ENCODE measurements at regions not wholly inside any gene's neighbourhood (a gene's known extent, or its start where the extent isn't known, plus 50 kb on each side); places are given as distances from the start of the nearest gene placed in this dataset.
A peak's percentile ranks its signal among the peaks of the same experiment; 100 is the strongest.
"Not testable (repeated sequence)": the region's sequence is repeated elsewhere in the genome, so short reads cannot be mapped to it uniquely, and the experiment has no call there.

DNA sequence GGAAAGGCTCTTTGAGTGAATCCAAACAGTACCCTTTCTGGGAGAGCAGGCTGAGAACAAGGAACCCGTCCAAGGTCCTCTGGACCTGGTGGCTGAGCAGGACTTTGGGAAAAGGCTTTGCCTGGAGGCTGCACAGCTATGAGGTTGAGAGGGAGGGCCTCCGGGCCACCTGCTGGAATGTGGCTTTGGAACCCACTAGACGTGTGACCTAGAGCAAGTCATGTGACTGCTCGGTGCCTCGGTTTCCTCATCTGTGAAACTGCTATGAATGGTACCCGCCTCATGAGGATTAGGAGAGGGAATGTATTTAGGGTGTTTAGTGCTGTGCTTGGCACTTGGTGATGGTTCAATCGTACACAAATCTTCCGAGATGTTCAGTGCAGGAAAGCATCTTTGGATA is 50.4 kb downstream of the HAPSTR1 start:
- no peak for DNase-seq (ENCODE audit: low read depth)

DNA sequence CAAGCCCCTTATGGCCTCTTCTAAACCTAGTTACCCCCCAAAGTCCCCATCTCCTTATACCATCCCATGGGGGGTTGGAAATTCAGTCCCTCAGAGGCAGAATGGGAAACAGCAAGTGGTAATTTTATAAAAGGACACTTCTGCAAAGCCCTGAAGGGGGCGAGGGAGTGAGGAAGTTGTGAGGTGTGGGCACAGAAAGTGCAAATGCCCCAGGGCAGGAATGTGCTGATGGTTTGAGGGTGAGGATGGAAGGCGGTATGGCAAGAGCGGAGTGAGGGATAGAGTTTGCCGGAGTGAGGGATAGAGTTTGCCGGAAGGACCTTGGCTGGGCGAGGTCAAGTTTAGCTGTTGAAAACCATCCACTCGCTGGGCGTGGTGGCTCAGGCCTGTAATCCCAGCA is 52.7 kb downstream of the HAPSTR1 start:
- no peak for DNase-seq (ENCODE audit: low read depth)

DNA sequence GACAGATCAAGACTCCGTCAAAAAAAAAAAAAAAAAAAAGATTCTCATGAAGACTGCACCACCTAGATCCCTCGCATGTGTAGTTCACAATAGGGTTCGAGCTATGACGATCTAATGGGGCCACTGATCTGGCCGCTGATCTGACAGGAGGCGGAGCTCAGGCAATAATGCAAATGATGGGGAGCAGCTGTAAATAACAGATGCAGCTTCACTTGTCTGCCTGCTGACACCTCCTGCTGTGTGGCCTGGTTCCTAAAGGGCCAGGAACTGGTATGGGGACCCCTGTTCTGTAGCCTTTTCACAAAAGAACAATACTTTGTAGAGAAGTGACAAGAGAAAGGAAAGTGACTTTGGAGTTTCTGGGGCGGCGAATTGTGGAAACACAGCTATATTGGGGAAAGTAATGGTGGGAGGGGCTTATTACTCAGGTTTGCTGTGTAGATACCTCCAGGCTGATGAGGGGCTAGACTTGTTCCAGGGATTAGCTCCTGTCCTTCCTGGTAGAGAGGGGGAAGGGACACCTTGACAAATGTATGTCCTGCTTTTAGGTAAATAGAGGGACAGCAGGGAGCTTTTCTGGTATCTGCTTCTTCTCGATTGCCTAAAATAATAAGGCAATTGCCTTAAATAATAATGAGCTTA is 57.1 kb downstream of the HAPSTR1 start:
- DNase-seq (ENCODE audit: low read depth), result no peak

DNA sequence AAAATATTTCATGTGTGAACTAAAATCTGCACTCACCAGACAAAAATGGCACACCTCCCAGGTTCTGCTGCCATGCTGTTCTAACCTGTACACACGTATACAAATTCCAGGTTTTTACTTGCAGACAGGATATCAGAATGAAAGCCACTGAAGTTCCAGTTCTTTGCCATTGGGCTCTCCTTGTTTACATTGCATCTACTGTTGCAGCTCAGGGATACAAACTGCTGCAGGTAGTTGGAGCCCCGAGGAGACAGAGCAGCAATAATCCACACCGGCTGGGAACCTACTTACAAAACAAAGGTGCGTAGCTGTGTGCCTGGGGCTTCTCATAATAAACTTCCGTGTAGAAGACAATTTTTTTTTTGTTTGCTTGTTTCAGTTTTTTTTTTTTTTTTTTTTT is 59.6 kb downstream of the HAPSTR1 start:
- no peak for DNase-seq (ENCODE audit: low read depth)

DNA sequence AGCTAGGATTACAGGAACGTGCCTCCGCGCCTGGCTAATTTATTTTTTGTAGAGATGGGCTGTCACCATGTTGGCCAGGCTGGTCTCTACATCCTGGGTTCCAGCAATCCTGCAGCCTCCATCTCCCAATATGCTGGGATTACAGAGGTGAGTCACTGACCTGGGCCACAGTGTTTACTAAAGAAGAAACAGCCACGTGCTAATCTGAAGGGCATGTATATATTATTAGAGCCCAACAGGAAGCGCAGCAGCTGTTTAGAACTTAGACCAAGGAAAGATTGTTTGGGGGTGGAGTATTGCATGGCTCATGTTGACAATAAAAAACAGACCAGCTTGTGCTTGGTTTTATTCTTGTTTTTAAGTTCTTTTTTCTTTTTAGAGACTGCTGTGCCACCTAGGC is 60.2 kb downstream of the HAPSTR1 start:
- DNase-seq (ENCODE audit: low read depth), result peak; percentile 67

DNA sequence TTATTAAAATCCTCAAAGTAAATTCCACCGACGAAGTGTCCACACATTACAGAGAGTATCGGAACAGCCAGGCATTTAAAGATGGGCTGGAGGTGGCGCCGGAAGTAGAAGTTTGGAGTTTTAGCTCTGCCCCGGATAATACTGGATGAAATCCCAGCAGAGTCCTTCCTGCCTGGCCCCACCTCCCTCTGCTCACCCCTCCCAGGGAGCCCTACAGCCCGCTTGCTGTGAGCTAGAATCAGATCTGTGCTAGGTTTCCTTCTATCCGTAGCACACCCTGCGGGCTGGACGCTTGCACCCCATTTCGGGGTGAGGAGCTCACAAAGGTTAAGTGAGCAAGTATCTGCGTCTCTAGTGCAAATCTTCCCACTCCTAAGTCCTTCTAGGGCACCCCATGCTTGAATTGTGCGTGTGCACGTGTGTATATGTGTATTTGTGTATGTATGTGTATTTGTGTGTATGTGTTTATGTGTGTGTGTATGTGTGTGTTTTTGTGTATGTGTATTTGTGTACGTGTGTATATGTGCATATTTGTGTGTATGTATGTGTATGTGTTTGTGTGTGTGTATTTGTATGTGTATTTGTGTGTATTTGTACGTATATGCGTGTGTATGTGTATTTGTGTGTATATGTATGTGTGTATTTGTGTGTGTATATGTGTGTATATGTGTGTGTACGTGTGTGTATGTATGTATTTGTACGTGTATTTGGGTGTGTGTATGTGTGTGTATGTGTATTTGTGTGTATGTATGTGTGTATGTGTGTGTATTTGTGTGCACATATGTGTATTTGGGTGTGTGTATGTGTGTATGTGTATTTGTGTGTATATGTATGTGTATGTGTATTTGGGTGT is 61.4 kb downstream of the HAPSTR1 start:
- no peak for DNase-seq (ENCODE audit: low read depth)

DNA sequence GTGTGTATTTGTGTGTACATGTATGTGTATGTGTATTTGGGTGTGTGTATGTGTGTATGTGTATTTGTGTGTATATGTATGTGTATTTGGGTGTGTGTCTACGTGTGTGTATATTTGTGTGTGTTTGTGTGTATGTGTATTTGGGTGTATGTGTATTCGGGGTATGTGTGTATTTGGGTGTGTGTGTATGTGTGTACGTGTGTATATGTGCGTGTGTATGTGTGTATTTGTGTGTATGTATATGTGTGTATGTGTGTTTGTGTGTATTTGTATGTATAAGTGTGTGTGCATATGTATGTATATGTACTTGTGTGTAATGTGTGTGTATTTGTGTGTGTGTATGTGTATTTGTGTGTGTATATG is 62.0 kb downstream of the HAPSTR1 start:
- no peak for DNase-seq (ENCODE audit: low read depth)

DNA sequence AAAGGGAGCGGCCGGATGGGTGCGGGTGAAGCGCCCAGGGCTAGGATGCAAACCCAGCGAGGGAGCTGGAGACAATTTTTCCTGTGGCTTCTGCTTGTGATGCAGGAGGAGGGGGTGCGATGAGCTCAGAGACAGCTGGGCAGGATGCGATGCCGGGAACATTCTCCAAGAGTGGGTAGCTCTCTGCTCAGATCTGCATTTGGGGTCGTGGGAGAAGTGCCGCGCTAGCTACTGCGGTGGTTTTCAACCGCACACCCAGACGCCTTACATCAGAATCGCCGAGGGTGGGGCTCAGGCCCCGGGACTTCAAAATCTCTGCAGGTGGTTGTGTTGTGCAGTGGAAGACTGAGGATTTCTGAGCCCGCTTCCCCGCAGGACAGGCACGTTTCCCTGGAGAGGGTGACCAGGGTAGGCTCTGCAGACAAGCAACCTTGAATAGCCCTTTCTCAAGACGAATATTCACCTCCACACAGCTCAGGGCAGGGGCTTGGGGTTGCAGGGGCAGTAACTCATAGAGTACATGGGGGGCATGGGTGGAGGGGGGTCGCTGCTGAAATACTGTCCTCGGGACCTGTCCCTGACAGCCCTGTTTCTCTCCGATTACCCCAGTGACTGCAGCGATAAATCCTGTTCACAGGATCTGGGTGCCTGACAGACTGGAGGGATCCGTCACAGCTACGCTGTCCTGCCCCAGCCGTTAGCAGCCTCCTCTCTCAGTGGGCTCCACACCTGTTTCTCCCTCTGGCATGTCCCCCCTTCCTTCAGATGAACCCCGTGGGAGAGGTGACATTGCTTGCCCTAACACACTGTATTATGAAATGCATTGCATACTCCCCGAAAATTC is 63.3 kb downstream of the HAPSTR1 start:
- no peak for DNase-seq (ENCODE audit: low read depth)

DNA sequence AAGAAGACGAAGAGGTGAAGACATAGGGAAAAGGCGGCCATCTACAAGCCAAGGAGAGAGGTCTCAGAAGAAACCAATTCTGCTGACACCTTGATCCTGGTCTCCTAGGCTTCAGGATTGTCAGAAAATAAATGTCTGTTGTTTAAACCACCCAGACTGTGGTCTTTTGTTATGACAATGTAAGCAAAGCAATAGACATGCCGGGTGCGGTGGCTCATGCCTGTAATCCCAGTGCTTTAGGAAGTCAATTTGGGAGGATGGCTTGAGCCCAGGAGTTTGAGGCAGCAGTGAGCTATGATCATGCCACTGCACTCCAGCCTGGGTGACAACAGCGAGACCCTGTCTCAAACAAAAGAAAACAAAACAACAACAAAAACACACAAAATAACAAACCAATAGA is 64.4 kb downstream of the HAPSTR1 start:
- DNase-seq (ENCODE audit: low read depth), result no peak

DNA sequence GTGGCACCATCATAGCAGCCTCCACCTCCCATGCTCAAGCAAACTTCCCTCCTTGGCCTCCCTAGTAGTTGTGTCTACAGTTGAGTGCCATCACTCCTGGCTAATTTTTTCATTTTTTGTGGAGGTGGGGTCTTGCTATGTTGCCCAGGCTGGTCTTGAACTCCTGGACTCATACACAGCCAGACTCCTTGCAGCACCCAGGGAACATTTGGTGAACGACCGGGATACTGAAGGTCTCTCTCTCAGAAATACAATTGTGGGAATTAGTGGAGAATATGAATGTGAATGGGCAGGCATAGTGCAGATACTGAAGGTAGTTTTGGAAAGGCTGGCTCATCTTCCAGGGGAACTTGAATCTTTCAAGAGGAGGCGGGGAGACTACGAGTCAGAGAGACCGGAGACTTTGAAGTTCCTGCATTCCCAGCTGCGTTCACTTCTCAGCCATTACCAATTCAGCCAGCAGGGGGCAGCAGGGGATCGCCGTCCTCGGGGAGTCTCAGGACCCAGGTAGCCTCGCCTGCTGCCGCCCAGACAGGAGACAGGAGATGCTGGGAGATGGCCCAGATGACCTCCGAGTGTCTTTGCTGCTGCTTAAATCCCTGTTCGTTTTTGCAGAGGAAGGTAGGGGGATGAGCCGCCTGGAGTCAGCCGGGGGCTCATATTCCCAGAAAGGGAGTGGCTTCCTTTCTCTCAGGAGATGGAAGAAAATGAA is 68.6 kb downstream of the HAPSTR1 start:
- peak; percentile 62 for DNase-seq (ENCODE audit: low read depth)

DNA sequence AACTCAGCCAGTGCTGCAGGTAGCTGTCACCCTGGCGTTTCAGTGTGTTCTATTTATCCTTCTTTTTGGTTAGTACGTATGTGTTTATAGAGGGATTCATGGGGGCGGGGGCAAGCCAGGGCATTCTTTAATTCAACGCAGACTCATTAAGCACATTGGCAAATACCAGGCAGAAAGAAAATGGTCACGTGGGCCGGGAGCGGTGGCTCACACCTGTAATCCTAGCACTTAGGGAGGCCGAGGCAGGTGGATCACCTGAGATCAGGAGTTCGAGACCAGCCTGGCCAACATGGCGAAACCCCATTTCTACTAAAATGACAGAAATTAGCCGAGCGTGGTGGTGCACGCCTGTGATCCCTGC is 69.1 kb downstream of the HAPSTR1 start:
- DNase-seq (ENCODE audit: low read depth), result no peak

DNA sequence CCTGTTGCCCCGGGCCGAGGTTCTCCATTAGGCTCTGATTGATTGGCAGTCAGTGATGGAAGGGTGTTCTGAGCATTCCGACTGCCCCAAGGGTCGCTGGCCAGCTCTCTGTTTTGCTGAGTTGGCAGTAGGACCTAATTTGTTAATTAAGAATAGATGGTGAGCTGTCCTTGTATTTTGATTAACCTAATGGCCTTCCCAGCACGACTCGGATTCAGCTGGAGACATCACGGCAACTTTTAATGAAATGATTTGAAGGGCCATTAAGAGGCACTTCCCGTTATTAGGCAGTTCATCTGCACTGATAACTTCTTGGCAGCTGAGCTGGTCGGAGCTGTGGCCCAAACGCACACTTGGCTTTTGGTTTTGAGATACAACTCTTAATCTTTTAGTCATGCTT is 74.2 kb downstream of the HAPSTR1 start:
- no peak for DNase-seq (ENCODE audit: low read depth)

DNA sequence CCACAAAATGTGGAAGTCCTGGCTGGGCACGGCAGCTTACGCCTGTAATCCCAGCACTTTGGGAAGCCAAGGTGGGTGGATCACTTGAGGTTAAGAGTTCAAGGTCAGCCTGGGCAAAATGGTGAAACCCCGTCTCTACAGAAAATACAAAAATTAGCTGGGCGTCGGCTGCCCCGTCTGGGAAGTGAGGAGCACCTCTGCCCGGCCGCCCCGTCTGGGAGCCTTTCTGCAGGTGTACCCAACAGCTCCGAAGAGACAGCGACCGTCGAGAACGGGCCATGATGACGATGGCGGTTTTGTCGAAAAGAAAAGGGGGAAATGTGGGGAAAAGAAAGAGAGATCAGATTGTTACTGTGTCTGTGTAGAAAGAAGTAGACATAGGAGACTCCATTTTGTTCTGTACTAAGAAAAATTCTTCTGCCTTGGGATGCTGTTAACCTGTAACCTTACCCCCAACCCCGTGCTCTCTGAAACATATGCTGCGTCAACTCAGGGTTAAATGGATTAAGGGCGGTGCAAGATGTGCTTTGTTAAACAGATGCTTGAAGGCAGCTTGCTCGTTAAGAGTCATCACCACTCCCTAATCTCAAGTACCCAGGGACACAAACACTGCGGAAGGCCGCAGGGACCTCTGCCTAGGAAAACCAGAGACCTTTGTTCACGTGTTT is 75.0 kb downstream of the HAPSTR1 start:
- not testable (repeated sequence) for DNase-seq (ENCODE audit: low read depth)

DNA sequence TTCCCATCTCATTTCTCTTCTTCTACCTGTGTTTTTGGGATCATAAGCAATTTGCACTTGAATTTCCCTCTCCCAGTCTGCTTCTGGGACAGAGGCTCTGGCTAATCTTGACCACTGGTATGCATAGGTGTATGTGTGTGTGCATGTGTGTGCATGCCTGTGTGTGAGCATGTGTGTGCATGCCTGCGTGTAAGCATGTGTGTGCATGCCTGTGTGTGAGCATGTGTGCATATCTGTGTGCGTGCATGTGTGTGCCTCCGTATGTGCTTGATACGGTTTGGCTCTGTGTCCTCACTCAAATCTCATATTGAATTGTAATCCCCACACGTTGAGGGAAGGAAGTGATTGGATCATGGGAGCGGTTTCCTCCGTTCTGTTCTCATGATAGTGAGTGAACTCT is 77.7 kb downstream of the HAPSTR1 start:
- DNase-seq (ENCODE audit: low read depth), result no peak

DNA sequence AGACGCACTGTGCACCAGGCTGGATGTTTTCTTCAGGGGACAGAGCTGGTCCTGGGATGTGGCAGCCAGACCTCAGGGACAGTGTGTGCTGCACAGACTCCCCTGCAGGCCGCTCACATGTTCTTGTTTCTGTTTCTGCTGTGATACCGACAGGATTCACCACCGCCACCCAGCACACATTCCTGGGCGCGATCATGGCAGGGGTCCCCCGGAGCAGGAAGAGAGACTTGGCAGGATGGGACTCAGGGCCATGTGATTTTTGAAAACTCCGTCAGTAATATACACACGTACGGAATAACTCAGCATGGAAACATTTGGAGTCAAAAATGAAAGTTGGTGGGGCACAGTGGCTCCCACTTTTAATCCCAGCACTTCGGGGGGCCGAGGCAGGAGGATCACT is 79.0 kb downstream of the HAPSTR1 start:
- no peak for DNase-seq (ENCODE audit: low read depth)

DNA sequence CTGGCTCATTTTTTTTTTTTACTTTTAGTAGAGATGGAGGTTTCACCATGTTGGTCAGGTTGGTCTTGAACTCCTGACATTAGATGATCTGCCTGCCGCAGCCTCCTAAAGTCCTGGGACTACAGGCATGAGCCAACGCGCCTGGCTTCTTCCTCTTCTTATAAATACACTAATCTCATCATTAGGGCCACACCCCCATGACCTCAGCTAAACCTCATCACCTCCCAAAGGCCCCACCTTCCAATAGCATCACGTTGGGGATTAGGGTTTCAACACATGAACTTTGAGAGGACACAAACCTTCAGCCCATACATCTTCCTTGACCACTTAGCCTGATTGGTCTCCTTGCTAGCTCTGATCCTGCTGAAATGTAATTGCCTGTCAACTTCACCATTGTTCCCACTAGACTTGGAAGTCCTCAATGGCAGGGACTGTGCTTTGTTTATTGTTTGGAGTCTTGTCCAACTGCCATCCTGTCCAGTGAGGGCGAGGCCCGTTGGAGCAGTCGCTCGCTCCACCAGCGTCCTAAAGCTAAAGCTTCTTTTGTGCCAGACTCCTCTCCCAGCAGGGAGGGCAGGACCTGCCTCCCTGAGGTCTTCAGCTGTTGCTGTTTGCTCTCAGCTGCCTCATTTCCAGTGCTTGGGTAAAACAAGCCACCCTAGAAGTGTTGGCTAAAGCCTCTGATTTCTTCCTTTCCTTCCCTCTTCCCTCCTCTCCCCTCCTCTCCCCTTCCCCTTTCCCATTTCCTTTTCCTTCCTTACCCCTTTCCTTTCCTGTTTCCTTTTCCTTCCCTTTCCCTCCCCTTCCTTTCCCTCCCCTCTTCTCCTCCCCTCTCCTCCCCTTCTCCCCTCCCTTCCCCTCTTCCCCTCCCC is 85.3 kb downstream of the HAPSTR1 start:
- no peak for DNase-seq (ENCODE audit: low read depth)

DNA sequence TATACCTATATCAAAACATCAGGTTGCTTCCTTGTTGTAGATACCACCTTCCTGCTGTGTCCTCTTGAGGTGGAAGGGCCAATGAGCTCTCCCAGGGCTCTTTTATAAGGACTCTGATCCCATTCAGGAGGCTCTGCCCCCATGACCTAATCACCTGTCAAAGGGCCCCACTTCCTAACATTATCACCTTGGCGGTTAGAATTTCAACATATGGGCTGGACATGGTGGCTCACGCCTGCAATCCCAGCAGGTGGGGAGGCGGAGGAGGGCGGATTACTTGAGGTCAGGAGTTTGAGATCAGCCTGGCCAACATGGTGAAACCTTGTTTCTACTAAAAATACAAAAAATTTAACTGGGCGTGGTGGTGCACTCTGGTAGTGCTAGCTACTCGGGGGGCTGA is 86.4 kb downstream of the HAPSTR1 start:
- DNase-seq (ENCODE audit: low read depth), result no peak

DNA sequence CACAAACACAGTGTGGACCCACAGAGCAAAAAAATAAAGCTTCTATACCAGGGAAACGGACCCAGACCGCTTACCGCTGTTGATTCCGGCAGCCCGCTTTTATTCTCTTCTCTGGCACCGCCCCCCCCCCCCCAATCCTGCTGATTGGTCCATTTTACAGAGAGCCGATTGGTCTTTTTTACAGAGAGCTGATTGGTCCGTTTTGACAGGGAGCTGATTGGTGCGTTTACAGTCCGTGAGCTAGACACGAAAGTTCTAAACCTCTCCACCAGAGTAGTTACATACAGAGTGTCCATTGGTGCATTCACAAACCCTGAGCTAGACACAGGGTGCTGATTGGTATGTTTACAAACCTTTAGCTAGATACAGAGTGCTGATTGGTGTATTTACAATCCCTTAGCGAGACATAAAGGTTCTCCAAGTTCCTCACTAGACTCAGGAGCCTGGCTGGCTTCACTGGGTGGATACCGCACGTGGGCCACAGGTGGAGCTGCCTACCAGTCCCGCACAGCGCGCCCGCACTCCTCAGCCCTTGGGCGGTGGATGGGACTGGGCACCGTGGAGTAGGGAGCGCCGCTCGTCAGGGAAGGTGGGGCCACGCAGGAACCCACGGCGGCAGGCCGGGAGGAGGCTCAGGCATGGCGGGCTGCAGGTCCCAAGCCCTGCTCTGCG is 92.4 kb downstream of the HAPSTR1 start:
- DNase-seq (ENCODE audit: low read depth), result no peak

DNA sequence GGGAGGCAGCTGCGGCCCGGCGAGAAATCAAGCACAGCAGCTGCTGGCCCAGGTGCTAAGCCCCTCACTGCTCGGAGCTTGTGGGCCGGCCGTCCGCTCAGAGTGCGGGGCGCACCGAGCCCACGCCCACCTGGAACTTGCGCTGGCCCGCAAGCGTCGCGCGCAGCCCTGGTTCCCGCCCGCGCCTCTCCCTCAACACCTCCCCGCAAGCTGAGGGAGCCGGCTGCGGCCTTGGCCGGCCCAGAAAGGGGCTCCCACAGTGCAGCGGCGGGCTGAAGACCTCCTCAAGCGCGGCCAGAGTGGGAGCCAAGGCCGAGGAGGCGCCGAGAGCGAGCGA is 92.9 kb downstream of the HAPSTR1 start:
- DNase-seq (ENCODE audit: low read depth), result no peak

DNA sequence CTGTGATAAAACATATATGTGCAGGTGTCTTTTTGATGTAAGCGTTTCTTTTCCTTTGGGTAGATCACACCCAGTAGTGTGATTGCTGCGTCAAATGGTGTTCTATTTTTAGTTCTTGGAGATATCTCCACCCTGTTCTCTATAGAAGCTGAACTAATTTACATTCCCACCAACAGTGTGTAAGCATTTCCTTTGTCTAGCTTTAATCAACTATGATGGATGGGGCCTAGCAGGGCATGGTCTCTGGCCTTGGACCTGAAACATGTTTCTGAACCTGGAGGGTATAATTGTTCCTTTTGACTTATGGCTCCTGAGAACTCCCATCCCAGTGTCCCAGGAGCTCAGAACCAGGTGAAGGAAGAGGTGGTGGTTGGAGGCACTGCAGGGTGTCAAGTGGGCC is 93.9 kb downstream of the HAPSTR1 start:
- no peak for DNase-seq (ENCODE audit: low read depth)

Measured in M059J (cell line).